Mesendoderm (in vitro differentiated cells): ENCODE measurements at regions not wholly inside any gene's neighbourhood (a gene's known extent, or its start where the extent isn't known, plus 50 kb on each side); places are given as distances from the start of the nearest gene placed in this dataset.

Experiments used
- DNase-seq: peaks from one replicate; pipeline ENCODE4 v3.0.0; 2013
- H2AK5ac ChIP-seq: 2 replicates; pipeline ENCODE4 v1.6.1; 2013; ENCODE audit warnings: low read length, inconsistent platforms
- H2BK120ac ChIP-seq: 2 replicates; pipeline ENCODE4 v1.6.1; 2013; ENCODE audit warnings: low read depth, mild to moderate bottlenecking, low read length, moderate library complexity, mixed read lengths
- H2BK15ac ChIP-seq: replicated peaks from 2 replicates; pipeline ENCODE4 v1.6.1; 2013; ENCODE audit warnings: low read depth, mild to moderate bottlenecking, moderate library complexity
- H2BK5ac ChIP-seq: 2 replicates; pipeline ENCODE4 v1.6.1; 2013; ENCODE audit warnings: low read length, inconsistent platforms
- H3K18ac ChIP-seq: 2 replicates; pipeline ENCODE4 v1.6.1; 2013; ENCODE audit warnings: mild to moderate bottlenecking, low read length, mixed read lengths
- H3K23ac ChIP-seq: one replicate; pipeline ENCODE4 v1.6.1; 2013; ENCODE audit warnings: low read length
- H3K27ac ChIP-seq: 2 replicates; pipeline ENCODE4 v1.5.1; 2013; ENCODE audit warnings: low read depth, mild to moderate bottlenecking, inconsistent platforms, low read length, moderate library complexity
- H3K27me3 ChIP-seq: 2 replicates; pipeline ENCODE4 v1.6.1; 2013; ENCODE audit warnings: low read length, control low read depth, mild to moderate bottlenecking, inconsistent platforms; ENCODE audit not compliant: insufficient read depth, poor library complexity
- H3K36me3 ChIP-seq: 2 replicates; pipeline ENCODE4 v1.6.1; 2013; ENCODE audit warnings: low read length, inconsistent platforms; ENCODE audit not compliant: control insufficient read depth, insufficient read depth
- H3K4ac ChIP-seq: one replicate; pipeline ENCODE4 v1.6.1; 2013; ENCODE audit warnings: low read depth, mild to moderate bottlenecking, low read length, moderate library complexity
- H3K4me1 ChIP-seq: 2 replicates; pipeline ENCODE4 v1.6.1; 2013; ENCODE audit warnings: low read depth, low read length, inconsistent platforms; ENCODE audit not compliant: control insufficient read depth
- H3K4me2 ChIP-seq: 2 replicates; pipeline ENCODE4 v1.6.1; 2013; ENCODE audit warnings: low read length
- H3K4me3 ChIP-seq: 2 replicates; pipeline ENCODE4 v1.5.1; 2013; ENCODE audit warnings: mild to moderate bottlenecking, low read length
- H3K56ac ChIP-seq: one replicate; pipeline ENCODE4 v1.6.1; 2013; ENCODE audit warnings: low read length
- H3K79me1 ChIP-seq: 2 replicates; pipeline ENCODE4 v1.6.1; 2013; ENCODE audit warnings: low read length, inconsistent platforms
- H3K79me2 ChIP-seq: 2 replicates; pipeline ENCODE4 v1.6.1; 2013; ENCODE audit warnings: mild to moderate bottlenecking, low read length; ENCODE audit not compliant: control insufficient read depth, insufficient read depth
- H3K9ac ChIP-seq: 2 replicates; pipeline ENCODE4 v1.6.1; 2013; ENCODE audit warnings: low read length, inconsistent platforms
- H4K5ac ChIP-seq: one replicate; pipeline ENCODE4 v1.6.1; 2013; ENCODE audit warnings: low read length
- H4K8ac ChIP-seq: one replicate; pipeline ENCODE4 v1.6.1; 2013; ENCODE audit warnings: low read depth, mild to moderate bottlenecking, control low read depth, low read length, moderate library complexity
- WGBS: extraction: QIAGEN DNeasy Blood & Tissue Kit; methylation state at CpG from one replicate; pipeline ENCODE4 v1.1.7; 2013; ENCODE audit warnings: low lambda C conversion rate, missing lambda C conversion rate; ENCODE audit not compliant: insufficient coverage; ENCODE audit errors: extremely low coverage; 5-methylcytosine and 5-hydroxymethylcytosine counted together

- Histone ChIP-seq H3K18ac (no peak overlapping the region), H3K9ac (no peak overlapping the region), H3K4me2 (no peak overlapping the region), H2BK15ac (no peak overlapping the region), H3K4me3 (no peak overlapping the region), H3K4ac (no peak overlapping the region), H2AK5ac (no peak overlapping the region), H2BK5ac (no peak overlapping the region), H4K8ac (no peak overlapping the region), H4K5ac (no peak overlapping the region), H3K23ac (no peak overlapping the region), H2BK120ac (no peak overlapping the region), H3K4me1 (no peaks in the 10 kb centered on the region), H3K56ac (no peak overlapping the region), H3K27me3 (no peaks in the 10 kb centered on the region), H3K36me3 (no peaks in the 10 kb centered on the region), H3K79me1 (no peaks in the 10 kb centered on the region), H3K79me2 (no peaks in the 10 kb centered on the region), H3K27ac (no peak overlapping the region)
- DNase-seq: no peak
Observed at GRCh38 chr7:126227055-126227454, 1025.7 kb downstream of the GRM8 start.

- Histone ChIP-seq H3K18ac (no peak overlapping the region), H3K79me2 (no peaks in the 10 kb centered on the region), H2BK5ac (no peak overlapping the region), H2AK5ac (no peak overlapping the region), H2BK120ac (no peak overlapping the region), H3K4me1 (no peaks in the 10 kb centered on the region), H3K56ac (no peak overlapping the region), H3K23ac (no peak overlapping the region), H3K27me3 (no peaks in the 10 kb centered on the region), H3K27ac (no peak overlapping the region), H3K4me3 (no peak overlapping the region), H2BK15ac (no peak overlapping the region), H4K5ac (no peak overlapping the region), H3K4ac (no peak overlapping the region), H3K9ac (no peak overlapping the region), H4K8ac (no peak overlapping the region), H3K36me3 (no peaks in the 10 kb centered on the region), H3K79me1 (no peaks in the 10 kb centered on the region), H3K4me2 (no peak overlapping the region)
- no peak for DNase-seq
- no CpG with 5 or more reads among the region's 3 CpGs for WGBS
Observed at GRCh38 chr7:126223729-126224128, 1029.0 kb downstream of the GRM8 start.

- no peaks in the 10 kb centered on the region for H3K79me1 ChIP-seq
- no peak overlapping the region for H3K18ac ChIP-seq
- no peak for DNase-seq
- WGBS: no CpG with 5 or more reads among the region's 3 CpGs
- no peak overlapping the region for H4K8ac ChIP-seq
- H3K27me3 ChIP-seq: no peaks in the 10 kb centered on the region
- no peaks in the 10 kb centered on the region for H3K4me1 ChIP-seq
- H2BK120ac ChIP-seq: no peak overlapping the region
- no peak overlapping the region for H3K4me2 ChIP-seq
- no peak overlapping the region for H4K5ac ChIP-seq
- H2BK15ac ChIP-seq: no peak overlapping the region
- H3K79me2 ChIP-seq: no peaks in the 10 kb centered on the region
- no peaks in the 10 kb centered on the region for H3K36me3 ChIP-seq
- no peak overlapping the region for H3K23ac ChIP-seq
- H3K4me3 ChIP-seq: no peak overlapping the region
- no peak overlapping the region for H3K27ac ChIP-seq
- no peak overlapping the region for H3K4ac ChIP-seq
- no peak overlapping the region for H2AK5ac ChIP-seq
- H2BK5ac ChIP-seq: no peak overlapping the region
- H3K56ac ChIP-seq: no peak overlapping the region
- no peak overlapping the region for H3K9ac ChIP-seq
Observed at GRCh38 chr7:126222782-126223181, 1030.0 kb downstream of the GRM8 start.

- Histone ChIP-seq H3K18ac (no peak overlapping the region), H3K27ac (no peak overlapping the region), H2BK5ac (no peak overlapping the region), H3K79me1 (no peaks in the 10 kb centered on the region), H3K4me1 (no peaks in the 10 kb centered on the region), H2BK120ac (no peak overlapping the region), H2BK15ac (no peak overlapping the region), H3K4me2 (no peak overlapping the region), H3K23ac (no peak overlapping the region), H3K9ac (no peak overlapping the region), H3K4ac (no peak overlapping the region), H2AK5ac (no peak overlapping the region), H3K36me3 (no peaks in the 10 kb centered on the region), H4K5ac (no peak overlapping the region), H3K79me2 (no peaks in the 10 kb centered on the region), H3K56ac (no peak overlapping the region), H4K8ac (no peak overlapping the region), H3K27me3 (no peaks in the 10 kb centered on the region), H3K4me3 (no peak overlapping the region)
- WGBS: no CpG with 5 or more reads among the region's 2 CpGs
- no peak for DNase-seq
Observed at GRCh38 chr7:126215785-126216184, 1037.0 kb downstream of the GRM8 start.

- Histone ChIP-seq H2BK5ac (no peak overlapping the region), H3K18ac (no peak overlapping the region), H3K4me2 (no peak overlapping the region), H4K5ac (no peak overlapping the region), H3K56ac (no peak overlapping the region), H3K4ac (no peak overlapping the region), H3K4me3 (no peak overlapping the region), H3K4me1 (no peaks in the 10 kb centered on the region), H3K79me1 (no peaks in the 10 kb centered on the region), H2BK15ac (no peak overlapping the region), H2AK5ac (no peak overlapping the region), H3K27me3 (no peaks in the 10 kb centered on the region), H2BK120ac (no peak overlapping the region), H3K27ac (no peak overlapping the region), H3K23ac (no peak overlapping the region), H4K8ac (no peak overlapping the region), H3K9ac (no peak overlapping the region), H3K79me2 (no peaks in the 10 kb centered on the region), H3K36me3 (no peaks in the 10 kb centered on the region)
- no peak for DNase-seq
- no CpG with 5 or more reads among the region's 1 CpG for WGBS
Observed at GRCh38 chr7:126213876-126214275, 1038.9 kb downstream of the GRM8 start.

- Histone ChIP-seq H2BK15ac (no peak overlapping the region), H3K56ac (no peak overlapping the region), H2AK5ac (no peak overlapping the region), H3K36me3 (no peaks in the 10 kb centered on the region), H3K79me1 (no peaks in the 10 kb centered on the region), H3K27me3 (no peaks in the 10 kb centered on the region), H3K79me2 (no peaks in the 10 kb centered on the region), H2BK5ac (no peak overlapping the region), H3K4me1 (no peaks in the 10 kb centered on the region), H3K23ac (no peak overlapping the region), H3K9ac (no peak overlapping the region), H4K5ac (no peak overlapping the region), H3K4ac (no peak overlapping the region), H3K18ac (no peak overlapping the region), H3K27ac (no peak overlapping the region), H4K8ac (no peak overlapping the region), H3K4me2 (no peak overlapping the region), H2BK120ac (no peak overlapping the region), H3K4me3 (no peak overlapping the region)
- no peak for DNase-seq
Observed at GRCh38 chr7:126211875-126212274, 1040.9 kb downstream of the GRM8 start.
